Nephron (organoid): ENCODE measurements at regions not wholly inside any gene's neighbourhood (a gene's known extent, or its start where the extent isn't known, plus 50 kb on each side); places are given as distances from the start of the nearest gene placed in this dataset.
"Not testable (repeated sequence)": the region's sequence is repeated elsewhere in the genome, so short reads cannot be mapped to it uniquely, and the experiment has no call there.

Experiments used
- H3K27ac Mint-ChIP-seq, 3 experiments: 2 replicates each; pipeline ENCODE4 v1.8.0; 2020; ENCODE audit warnings: mixed read lengths in 3 of 3, mild to moderate bottlenecking in 2 of 3, moderate library complexity in 1 of 3
- H3K27me3 Mint-ChIP-seq: 2 replicates; pipeline ENCODE4 v1.8.0; 2021; ENCODE audit warnings: low read depth, mild to moderate bottlenecking, moderate library complexity, mixed read lengths
- H3K36me3 Mint-ChIP-seq: 2 replicates; pipeline ENCODE4 v1.8.0; 2020; ENCODE audit warnings: low read depth, mixed read lengths
- H3K4me1 Mint-ChIP-seq: 2 replicates; pipeline ENCODE4 v1.8.0; 2020; ENCODE audit warnings: mixed read lengths
- H3K4me3 Mint-ChIP-seq, 3 experiments: 2 replicates each; pipeline ENCODE4 v1.8.0; 2020; ENCODE audit warnings: mild to moderate bottlenecking in 3 of 3, mixed read lengths in 3 of 3, moderate library complexity in 2 of 3
- H3K9me3 Mint-ChIP-seq: 2 replicates; pipeline ENCODE4 v1.8.0; 2020; ENCODE audit warnings: mixed read lengths
- TF ChIP-seq, protein P1 (sequence below), 3 experiments: fragments of 200-600 bp; sonication (generic); IDR thresholded peaks; one replicate each; pipeline ENCODE4 v1.5.0; 2021; ENCODE audit warnings: antibody characterized with exemption in 3 of 3; ENCODE audit not compliant: unreplicated experiment in 3 of 3

DNA sequence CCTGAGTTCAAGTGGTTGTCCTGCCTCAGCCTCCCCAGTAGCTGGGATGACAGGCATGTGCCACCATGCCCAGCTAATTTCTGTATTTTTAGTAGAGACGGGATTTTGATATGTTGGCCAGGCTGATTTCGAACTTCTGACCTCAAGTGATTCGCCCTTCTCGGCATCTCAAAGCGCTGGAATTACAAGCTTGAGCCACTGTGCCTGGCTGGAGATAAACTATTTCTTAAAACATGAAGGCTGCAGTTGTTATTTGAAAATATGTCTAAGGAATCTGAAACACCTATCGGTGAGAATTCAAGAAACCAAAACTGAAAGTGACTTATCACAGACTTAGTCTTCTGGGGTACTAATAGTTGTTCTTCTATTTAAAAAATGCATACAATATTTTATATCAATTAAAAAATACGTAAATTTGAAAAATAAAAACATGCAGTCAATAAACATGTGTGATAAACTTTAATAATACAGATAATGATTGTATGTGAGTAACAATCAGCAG lies 176.9 kb upstream of the PRSS58 start:
- no peak overlapping the region for H3K4me3 Mint-ChIP-seq

DNA sequence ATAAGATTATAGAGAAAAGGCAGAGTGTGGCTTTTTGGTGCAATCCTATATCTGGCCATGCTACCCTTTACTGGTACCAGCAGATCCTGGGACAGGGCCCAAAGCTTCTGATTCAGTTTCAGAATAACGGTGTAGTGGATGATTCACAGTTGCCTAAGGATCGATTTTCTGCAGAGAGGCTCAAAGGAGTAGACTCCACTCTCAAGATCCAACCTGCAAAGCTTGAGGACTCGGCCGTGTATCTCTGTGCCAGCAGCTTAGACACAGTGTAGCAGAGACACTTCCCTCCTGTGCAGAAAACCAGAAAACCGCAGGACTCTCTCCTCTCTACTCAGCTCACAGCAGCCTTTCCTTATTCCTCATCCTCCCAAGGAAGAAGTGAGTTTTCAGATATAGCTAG lies 176.3 kb upstream of the PRSS58 start:
- not testable (repeated sequence) for H3K4me1 Mint-ChIP-seq, H3K27ac Mint-ChIP-seq, H3K9me3 Mint-ChIP-seq, H3K4me3 Mint-ChIP-seq, H3K27me3 Mint-ChIP-seq, H3K36me3 Mint-ChIP-seq

More for the DNA sequence above, 176.9 kb upstream of the PRSS58 start:
- no peaks in the 10 kb centered on the region for H3K4me1 Mint-ChIP-seq
- peaks cover 4% of the 10 kb centered on the region for H3K9me3 Mint-ChIP-seq
- TF ChIP-seq, protein P1, sequence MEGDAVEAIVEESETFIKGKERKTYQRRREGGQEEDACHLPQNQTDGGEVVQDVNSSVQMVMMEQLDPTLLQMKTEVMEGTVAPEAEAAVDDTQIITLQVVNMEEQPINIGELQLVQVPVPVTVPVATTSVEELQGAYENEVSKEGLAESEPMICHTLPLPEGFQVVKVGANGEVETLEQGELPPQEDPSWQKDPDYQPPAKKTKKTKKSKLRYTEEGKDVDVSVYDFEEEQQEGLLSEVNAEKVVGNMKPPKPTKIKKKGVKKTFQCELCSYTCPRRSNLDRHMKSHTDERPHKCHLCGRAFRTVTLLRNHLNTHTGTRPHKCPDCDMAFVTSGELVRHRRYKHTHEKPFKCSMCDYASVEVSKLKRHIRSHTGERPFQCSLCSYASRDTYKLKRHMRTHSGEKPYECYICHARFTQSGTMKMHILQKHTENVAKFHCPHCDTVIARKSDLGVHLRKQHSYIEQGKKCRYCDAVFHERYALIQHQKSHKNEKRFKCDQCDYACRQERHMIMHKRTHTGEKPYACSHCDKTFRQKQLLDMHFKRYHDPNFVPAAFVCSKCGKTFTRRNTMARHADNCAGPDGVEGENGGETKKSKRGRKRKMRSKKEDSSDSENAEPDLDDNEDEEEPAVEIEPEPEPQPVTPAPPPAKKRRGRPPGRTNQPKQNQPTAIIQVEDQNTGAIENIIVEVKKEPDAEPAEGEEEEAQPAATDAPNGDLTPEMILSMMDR (IDR thresholded peaks at IDR 0.05; ENCODE audit: unreplicated experiment in 3 of 3) = no peak
- H3K27me3 Mint-ChIP-seq = peaks cover 8% of the 10 kb centered on the region
- H3K36me3 Mint-ChIP-seq = no peaks in the 10 kb centered on the region
- H3K27ac Mint-ChIP-seq = no peak overlapping the region

DNA sequence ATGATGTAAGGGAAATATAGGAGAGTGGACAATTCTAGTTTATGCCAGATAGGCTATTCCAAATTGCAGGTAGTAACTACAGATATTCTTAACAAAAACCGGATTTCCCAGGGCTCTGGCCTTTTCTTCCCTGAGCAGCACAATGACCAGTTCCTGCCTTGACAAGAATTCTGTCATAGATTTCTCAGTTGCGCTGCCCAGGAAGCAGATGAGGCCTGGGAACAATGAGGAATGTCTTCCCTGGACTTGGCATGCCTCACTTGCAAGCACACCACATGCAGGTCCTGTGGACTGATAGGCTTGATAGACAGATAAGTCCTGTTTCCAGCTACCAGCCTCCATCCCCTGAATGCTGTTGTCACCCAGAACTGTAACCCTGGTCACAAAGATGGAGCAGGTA lies 174.5 kb upstream of the PRSS58 start:
- H3K36me3 Mint-ChIP-seq = no peaks in the 10 kb centered on the region
- H3K4me3 Mint-ChIP-seq = no peak overlapping the region
- H3K4me1 Mint-ChIP-seq = no peaks in the 10 kb centered on the region
- no peaks in the 10 kb centered on the region for H3K9me3 Mint-ChIP-seq
- H3K27ac Mint-ChIP-seq = no peak overlapping the region
- H3K27me3 Mint-ChIP-seq = peaks cover 7% of the 10 kb centered on the region
- TF ChIP-seq, protein P1 (IDR thresholded peaks at IDR 0.05; ENCODE audit: unreplicated experiment in 3 of 3) = no peak

DNA sequence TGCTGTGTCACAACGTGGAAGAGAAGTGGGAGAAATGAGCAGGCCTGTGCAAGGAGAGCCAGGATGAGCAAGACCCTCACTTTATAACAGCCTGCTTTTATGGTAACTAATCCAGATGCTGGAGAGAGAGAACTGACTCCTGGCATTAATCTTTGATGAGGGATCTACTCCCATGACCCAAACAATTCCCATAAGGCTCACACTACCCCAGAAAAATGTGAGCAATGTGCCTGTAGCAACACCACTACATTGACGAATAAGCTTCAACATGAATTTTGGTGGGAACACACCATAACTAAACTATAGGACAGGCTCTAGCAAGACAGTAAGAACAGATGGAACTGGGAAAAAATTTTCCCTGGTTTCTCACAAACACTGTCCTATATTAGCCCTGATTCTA lies 173.6 kb upstream of the PRSS58 start:
- Mint-ChIP-seq H3K27ac (no peak overlapping the region), H3K27me3 (peaks cover 4% of the 10 kb centered on the region), H3K4me3 (no peak overlapping the region), H3K4me1 (no peaks in the 10 kb centered on the region), H3K9me3 (no peaks in the 10 kb centered on the region), H3K36me3 (no peaks in the 10 kb centered on the region)
- TF ChIP-seq, protein P1 (IDR thresholded peaks at IDR 0.05; ENCODE audit: unreplicated experiment in 3 of 3) = no peak

DNA sequence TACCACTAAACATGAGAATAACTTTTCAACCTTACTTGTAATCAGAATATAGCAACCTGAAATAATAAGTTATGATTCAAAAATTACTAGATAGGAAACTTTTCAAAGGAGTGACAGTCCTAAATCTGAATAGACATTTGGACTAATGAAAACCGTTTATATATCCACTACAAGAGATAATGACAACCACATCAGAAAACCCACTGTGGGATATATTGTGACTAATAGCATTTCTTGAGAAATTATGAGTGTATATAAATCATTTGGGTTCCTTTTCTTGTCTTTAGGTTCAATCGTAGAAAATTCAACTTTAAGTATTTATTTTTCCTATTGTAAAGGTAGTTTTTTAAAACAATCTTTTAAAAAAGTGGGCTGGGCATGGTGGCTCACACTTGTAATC lies 170.2 kb upstream of the PRSS58 start:
- Mint-ChIP-seq H3K4me1 (no peaks in the 10 kb centered on the region), H3K27ac (no peak overlapping the region), H3K27me3 (peaks cover 4% of the 10 kb centered on the region), H3K4me3 (no peak overlapping the region), H3K9me3 (no peaks in the 10 kb centered on the region), H3K36me3 (no peaks in the 10 kb centered on the region)
- TF ChIP-seq, protein P1 (IDR thresholded peaks at IDR 0.05; ENCODE audit: unreplicated experiment in 3 of 3) = no peak

DNA sequence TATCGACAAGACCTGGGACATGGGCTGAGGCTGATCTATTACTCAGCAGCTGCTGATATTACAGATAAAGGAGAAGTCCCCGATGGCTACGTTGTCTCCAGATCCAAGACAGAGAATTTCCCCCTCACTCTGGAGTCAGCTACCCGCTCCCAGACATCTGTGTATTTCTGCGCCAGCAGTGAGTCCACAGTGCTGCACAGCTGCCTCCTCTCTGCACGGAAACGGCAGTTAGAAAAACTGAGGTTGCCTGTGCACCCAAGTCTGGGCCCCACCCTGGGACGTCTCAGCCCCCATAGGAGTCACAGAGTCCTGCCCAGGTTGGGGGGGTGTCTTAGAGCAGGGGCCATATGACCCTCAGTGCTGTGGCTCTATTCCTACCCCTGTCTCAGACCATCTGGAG lies 167.4 kb upstream of the PRSS58 start:
- H3K36me3 Mint-ChIP-seq = no peaks in the 10 kb centered on the region
- TF ChIP-seq, protein P1 (IDR thresholded peaks at IDR 0.05; ENCODE audit: unreplicated experiment in 3 of 3) = no peak
- no peaks in the 10 kb centered on the region for H3K9me3 Mint-ChIP-seq
- no peaks in the 10 kb centered on the region for H3K4me1 Mint-ChIP-seq
- H3K27ac Mint-ChIP-seq = no peak overlapping the region
- no peak overlapping the region for H3K4me3 Mint-ChIP-seq
- H3K27me3 Mint-ChIP-seq = peaks cover 4% of the 10 kb centered on the region
